Trophoblast cell (in vitro differentiated cells and primary cell): ENCODE measurements at regions not wholly inside any gene's neighbourhood (a gene's known extent, or its start where the extent isn't known, plus 50 kb on each side); places are given as distances from the start of the nearest gene placed in this dataset.

Experiments used
- DNase-seq, 2 donors: peaks; one replicate each; pipeline ENCODE4 v3.0.0-alpha.2; 2016
- H2AFZ ChIP-seq: 2 replicates; pipeline ENCODE4 v1.6.1; 2013; ENCODE audit warnings: low read length, moderate library complexity, mild to moderate bottlenecking; ENCODE audit not compliant: insufficient read depth, poor library complexity
- H2AK5ac ChIP-seq: 2 replicates; pipeline ENCODE4 v1.6.1; 2013; ENCODE audit warnings: mild to moderate bottlenecking, low read length
- H2BK120ac ChIP-seq: 2 replicates; pipeline ENCODE4 v1.6.1; 2013; ENCODE audit warnings: low read length, mild to moderate bottlenecking, moderate library complexity; ENCODE audit not compliant: insufficient read depth, poor library complexity
- H2BK12ac ChIP-seq: 2 replicates; pipeline ENCODE4 v1.6.1; 2013; ENCODE audit warnings: mild to moderate bottlenecking, low read length, moderate library complexity
- H2BK5ac ChIP-seq: 2 replicates; pipeline ENCODE4 v1.6.1; 2013; ENCODE audit warnings: low read length, low read depth, moderate library complexity, mild to moderate bottlenecking; ENCODE audit not compliant: poor library complexity
- H3K14ac ChIP-seq: 2 replicates; pipeline ENCODE4 v1.6.1; 2013; ENCODE audit warnings: mild to moderate bottlenecking, low read length
- H3K18ac ChIP-seq: 2 replicates; pipeline ENCODE4 v1.6.1; 2013; ENCODE audit warnings: mild to moderate bottlenecking, low read length
- H3K23ac ChIP-seq: 2 replicates; pipeline ENCODE4 v1.6.1; 2013; ENCODE audit warnings: low read length
- H3K27ac ChIP-seq: 2 replicates; pipeline ENCODE4 v1.5.1; 2013; ENCODE audit warnings: low read depth, mild to moderate bottlenecking, inconsistent platforms, low read length, moderate library complexity
- H3K27me3 ChIP-seq: 2 replicates; pipeline ENCODE4 v1.6.1; 2013; ENCODE audit warnings: inconsistent platforms, mild to moderate bottlenecking, low read length, moderate library complexity; ENCODE audit not compliant: insufficient read depth
- H3K36me3 ChIP-seq, 2 experiments: 1 replicate in 1 of 2; 2 replicates in 1 of 2; pipeline ENCODE4 v1.6.1; 2013; ENCODE audit warnings: low read length in 2 of 2, mild to moderate bottlenecking in 2 of 2, moderate library complexity in 1 of 2; ENCODE audit not compliant: insufficient read depth in 2 of 2, control insufficient read depth in 1 of 2
- H3K4ac ChIP-seq: 2 replicates; pipeline ENCODE4 v1.6.1; 2013; ENCODE audit warnings: low read depth, mild to moderate bottlenecking, low read length, moderate library complexity
- H3K4me1 ChIP-seq, 2 experiments: 1 replicate in 1 of 2; 2 replicates in 1 of 2; pipeline ENCODE4 v1.6.1; 2013; ENCODE audit warnings: low read length in 2 of 2, mild to moderate bottlenecking in 2 of 2, moderate library complexity in 1 of 2; ENCODE audit not compliant: insufficient read depth in 2 of 2, control insufficient read depth in 1 of 2
- H3K4me2 ChIP-seq: 2 replicates; pipeline ENCODE4 v1.6.1; 2013; ENCODE audit warnings: inconsistent platforms, mild to moderate bottlenecking, low read length, moderate library complexity
- H3K4me3 ChIP-seq: 2 replicates; pipeline ENCODE4 v1.5.1; 2013; ENCODE audit warnings: mild to moderate bottlenecking, low read depth, low read length, inconsistent platforms
- H3K79me1 ChIP-seq: one replicate; pipeline ENCODE4 v1.6.1; 2013; ENCODE audit warnings: low read length
- H3K79me2 ChIP-seq: 2 replicates; pipeline ENCODE4 v1.6.1; 2013; ENCODE audit warnings: low read length, mild to moderate bottlenecking; ENCODE audit not compliant: control insufficient read depth, insufficient read depth, poor library complexity
- H3K9ac ChIP-seq: 2 replicates; pipeline ENCODE4 v1.6.1; 2013; ENCODE audit warnings: mild to moderate bottlenecking, low read length
- H3K9me3 ChIP-seq: 2 replicates; pipeline ENCODE4 v1.6.1; 2013; ENCODE audit warnings: low read depth, mild to moderate bottlenecking, control low read depth, inconsistent platforms, low read length; ENCODE audit not compliant: insufficient read depth
- H4K12ac ChIP-seq: 2 replicates; pipeline ENCODE4 v1.6.1; 2013; ENCODE audit warnings: low read depth, mild to moderate bottlenecking, low read length, moderate library complexity
- H4K8ac ChIP-seq: 2 replicates; pipeline ENCODE4 v1.6.1; 2013; ENCODE audit warnings: low read depth, mild to moderate bottlenecking, low read length, moderate library complexity
- H4K91ac ChIP-seq: one replicate; pipeline ENCODE4 v1.6.1; 2013; ENCODE audit warnings: low read depth, mild to moderate bottlenecking, low read length, moderate library complexity
- WGBS: extraction: QIAGEN DNeasy Blood & Tissue Kit; methylation state at CpG from one replicate; pipeline ENCODE4 v1.1.7; 2013; ENCODE audit warnings: missing lambda C conversion rate; ENCODE audit not compliant: insufficient read length, insufficient coverage; ENCODE audit errors: extremely low coverage; 5-methylcytosine and 5-hydroxymethylcytosine counted together

GRCh38 chr9:24464319-24464951 lies 81.3 kb downstream of the IZUMO3 start:
- Histone ChIP-seq H3K36me3 (peaks cover 0 to 2% of the 10 kb centered on the region in 2 experiments), H3K4me3 (no peak overlapping the region), H2AFZ (no peak overlapping the region), H3K27me3 (no peaks in the 10 kb centered on the region), H4K91ac (peak overlapping the region; percentile 24), H3K23ac (no peak overlapping the region), H3K4ac (no peak overlapping the region), H2BK5ac (peak overlapping the region; percentile 82), H3K9me3 (no peaks in the 10 kb centered on the region), H3K4me1 (peaks cover 0 to 2% of the 10 kb centered on the region in 2 experiments), H3K79me2 (no peaks in the 10 kb centered on the region), H4K12ac (no peak overlapping the region), H3K14ac (no peak overlapping the region), H3K9ac (no peak overlapping the region), H3K18ac (no peak overlapping the region), H2BK120ac (peak overlapping the region; percentile 80), H4K8ac (peak overlapping the region; percentile 38), H2AK5ac (no peak overlapping the region), H2BK12ac (peak overlapping the region; percentile 64), H3K27ac (peak overlapping the region; percentile 72), H3K79me1 (peaks cover 3% of the 10 kb centered on the region), H3K4me2 (peak overlapping the region; percentile 27)
- no CpG with 5 or more reads among the region's 2 CpGs for WGBS
- DNase-seq = no peak

- H3K23ac ChIP-seq = no peak overlapping the region
- no peak overlapping the region for H3K14ac ChIP-seq
- no CpG with 5 or more reads among the region's 4 CpGs for WGBS
- no peak overlapping the region for H2BK5ac ChIP-seq
- H3K9me3 ChIP-seq = no peaks in the 10 kb centered on the region
- no peak overlapping the region for H3K9ac ChIP-seq
- H3K27me3 ChIP-seq = no peaks in the 10 kb centered on the region
- no peak overlapping the region for H4K8ac ChIP-seq
- H2BK12ac ChIP-seq = no peak overlapping the region
- H4K12ac ChIP-seq = no peak overlapping the region
- H4K91ac ChIP-seq = no peak overlapping the region
- H3K4me1 ChIP-seq = peaks cover 0 to 2% of the 10 kb centered on the region in 2 experiments
- no peak overlapping the region for H3K4me3 ChIP-seq
- no peak overlapping the region for H3K27ac ChIP-seq
- H3K18ac ChIP-seq = no peak overlapping the region
- no peak overlapping the region for H3K4ac ChIP-seq
- H3K79me2 ChIP-seq = no peaks in the 10 kb centered on the region
- peaks cover 3% of the 10 kb centered on the region for H3K79me1 ChIP-seq
- H3K4me2 ChIP-seq = no peak overlapping the region
- H2AFZ ChIP-seq = no peak overlapping the region
- no peak for DNase-seq
- no peak overlapping the region for H2BK120ac ChIP-seq
- H2AK5ac ChIP-seq = no peak overlapping the region
- H3K36me3 ChIP-seq = peaks cover 0 to 2% of the 10 kb centered on the region in 2 experiments
Observed at GRCh38 chr9:24462951-24463350, 82.7 kb downstream of the IZUMO3 start.

DNA sequence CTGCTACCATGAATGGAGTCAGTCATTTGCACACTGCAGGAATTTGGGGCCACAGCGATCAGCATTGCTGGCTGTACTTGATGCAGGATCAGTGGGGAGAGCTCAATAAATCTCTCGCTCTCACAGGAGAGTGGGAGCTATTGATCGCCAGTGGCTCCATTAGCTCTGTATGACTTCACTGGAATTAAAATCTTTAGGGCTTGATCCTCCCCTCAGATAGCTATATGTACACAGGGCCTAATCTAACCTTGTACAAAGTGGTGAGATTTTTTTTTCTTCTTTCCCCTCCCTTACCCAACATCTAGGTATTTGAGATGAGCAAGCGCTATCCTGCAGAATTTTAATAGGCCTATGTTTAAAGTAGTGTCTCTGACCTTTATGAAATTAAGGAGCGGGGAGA lies 84.9 kb downstream of the IZUMO3 start:
- Histone ChIP-seq H2BK120ac (no peak overlapping the region), H4K12ac (no peak overlapping the region), H2AK5ac (peak overlapping the region; percentile 69), H3K4me2 (no peak overlapping the region), H3K23ac (no peak overlapping the region), H3K79me1 (peaks cover 3% of the 10 kb centered on the region), H3K79me2 (no peaks in the 10 kb centered on the region), H3K9ac (no peak overlapping the region), H3K4me3 (no peak overlapping the region), H4K91ac (no peak overlapping the region), H3K4ac (no peak overlapping the region), H3K9me3 (no peaks in the 10 kb centered on the region), H2BK12ac (no peak overlapping the region), H2BK5ac (no peak overlapping the region), H3K14ac (no peak overlapping the region), H3K36me3 (peaks cover 0 to 2% of the 10 kb centered on the region in 2 experiments), H4K8ac (no peak overlapping the region), H3K27ac (no peak overlapping the region), H3K27me3 (no peaks in the 10 kb centered on the region), H3K18ac (no peak overlapping the region), H2AFZ (no peak overlapping the region), H3K4me1 (peaks cover 0 to 2% of the 10 kb centered on the region in 2 experiments)
- DNase-seq = no peak
- WGBS = no CpG with 5 or more reads among the region's 5 CpGs

DNA sequence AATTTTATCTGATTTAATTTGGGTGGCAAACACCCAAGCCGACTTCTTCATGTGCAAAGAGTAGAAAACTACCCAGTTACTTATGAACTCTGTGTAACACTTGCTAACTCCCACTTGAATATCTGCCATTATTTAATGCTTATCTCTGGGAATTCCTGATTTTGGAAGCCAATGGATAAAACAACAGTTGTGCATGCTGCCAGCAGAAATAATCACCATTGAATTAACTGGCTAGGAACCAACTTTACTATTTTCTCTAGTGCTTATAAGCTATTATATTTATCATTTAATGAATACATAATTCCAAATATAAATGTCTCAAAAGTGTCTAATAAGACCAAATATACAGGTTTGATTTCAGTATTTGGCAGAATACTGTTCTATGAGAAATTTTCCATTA lies 85.7 kb downstream of the IZUMO3 start:
- H3K18ac ChIP-seq = no peak overlapping the region
- H3K79me1 ChIP-seq = peaks cover 3% of the 10 kb centered on the region
- no peak for DNase-seq
- peaks cover 0 to 2% of the 10 kb centered on the region in 2 experiments for H3K36me3 ChIP-seq
- no peak overlapping the region for H3K4ac ChIP-seq
- peaks cover 0 to 2% of the 10 kb centered on the region in 2 experiments for H3K4me1 ChIP-seq
- no peak overlapping the region for H4K91ac ChIP-seq
- no peak overlapping the region for H2BK120ac ChIP-seq
- no CpG with 5 or more reads among the region's 1 CpG for WGBS
- H2BK5ac ChIP-seq = no peak overlapping the region
- H3K9ac ChIP-seq = no peak overlapping the region
- H4K8ac ChIP-seq = no peak overlapping the region
- H3K4me3 ChIP-seq = no peak overlapping the region
- no peak overlapping the region for H3K4me2 ChIP-seq
- H2AFZ ChIP-seq = no peak overlapping the region
- no peak overlapping the region for H3K27ac ChIP-seq
- H3K79me2 ChIP-seq = no peaks in the 10 kb centered on the region
- H2AK5ac ChIP-seq = no peak overlapping the region
- no peak overlapping the region for H3K23ac ChIP-seq
- no peak overlapping the region for H2BK12ac ChIP-seq
- H4K12ac ChIP-seq = no peak overlapping the region
- no peaks in the 10 kb centered on the region for H3K27me3 ChIP-seq
- H3K9me3 ChIP-seq = no peaks in the 10 kb centered on the region
- no peak overlapping the region for H3K14ac ChIP-seq
